C1 segment of cervical spinal cord (tissue), 14 donors: ENCODE measurements at regions not wholly inside any gene's neighbourhood (a gene's known extent, or its start where the extent isn't known, plus 50 kb on each side); places are given as distances from the start of the nearest gene placed in this dataset.

Source experiments
- DNase-seq, 14 donors: peaks; one replicate each; lab custom pipeline; 2025; lab: John Stamatoyannopoulos, UW

- DNase-seq = no peak
These were observed 121.0 kb upstream of the LRATD1 start for GRCh38 chr2:14511541-14511940.

- no peak for DNase-seq
These were observed 118.6 kb upstream of the LRATD1 start for GRCh38 chr2:14513903-14514302.

- no peak for DNase-seq
These were observed 115.7 kb upstream of the LRATD1 start for GRCh38 chr2:14516844-14517243.

- no peak for DNase-seq
These were observed 114.8 kb upstream of the LRATD1 start for GRCh38 chr2:14517731-14518130.

- DNase-seq = no peak
These were observed 112.1 kb upstream of the LRATD1 start for GRCh38 chr2:14520385-14520945.

GRCh38 chr2:14524041-14524802 is 108.3 kb upstream of the LRATD1 start:
- DNase-seq = no peak

GRCh38 chr2:14524803-14525080 is 107.8 kb upstream of the LRATD1 start:
- no peak for DNase-seq

GRCh38 chr2:14530506-14530905 is 102.0 kb upstream of the LRATD1 start:
- DNase-seq = no peak

GRCh38 chr2:14533131-14533757 is 99.3 kb upstream of the LRATD1 start:
- no peak for DNase-seq

GRCh38 chr2:14535156-14535555 is 97.4 kb upstream of the LRATD1 start:
- no peak for DNase-seq

GRCh38 chr2:14536976-14537375 is 95.5 kb upstream of the LRATD1 start:
- no peak for DNase-seq

GRCh38 chr2:14540015-14540414 is 92.5 kb upstream of the LRATD1 start:
- DNase-seq = no peak

- DNase-seq = no peak
These were observed 89.2 kb upstream of the LRATD1 start for GRCh38 chr2:14543284-14543683.

GRCh38 chr2:14544247-14544646 is 88.3 kb upstream of the LRATD1 start:
- no peak for DNase-seq

GRCh38 chr2:14547830-14548229 is 84.7 kb upstream of the LRATD1 start:
- no peak for DNase-seq

GRCh38 chr2:14550658-14551057 is 81.9 kb upstream of the LRATD1 start:
- DNase-seq = no peak

- no peak for DNase-seq
These were observed 81.4 kb upstream of the LRATD1 start for GRCh38 chr2:14551069-14551468.

GRCh38 chr2:14552286-14552685 is 80.2 kb upstream of the LRATD1 start:
- DNase-seq = no peak

- no peak for DNase-seq
These were observed 79.7 kb upstream of the LRATD1 start for GRCh38 chr2:14552818-14553217.

- DNase-seq = no peak
These were observed 77.5 kb upstream of the LRATD1 start for GRCh38 chr2:14554849-14555545.

GRCh38 chr2:14557111-14557510 is 75.4 kb upstream of the LRATD1 start:
- DNase-seq = no peak

- no peak for DNase-seq
These were observed 74.6 kb upstream of the LRATD1 start for GRCh38 chr2:14557916-14558315.
